IPS-NIHi7 (cell line): ENCODE measurements at regions not wholly inside any gene's neighbourhood (a gene's known extent, or its start where the extent isn't known, plus 50 kb on each side); places are given as distances from the start of the nearest gene placed in this dataset.
"Not testable (repeated sequence)": the region's sequence is repeated elsewhere in the genome, so short reads cannot be mapped to it uniquely, and the experiment has no call there.

Experiments
- DNase-seq: peaks from one replicate; pipeline ENCODE4 v3.0.0; 2012; ENCODE audit warnings: mixed read lengths; ENCODE audit errors: extremely low spot score

DNA sequence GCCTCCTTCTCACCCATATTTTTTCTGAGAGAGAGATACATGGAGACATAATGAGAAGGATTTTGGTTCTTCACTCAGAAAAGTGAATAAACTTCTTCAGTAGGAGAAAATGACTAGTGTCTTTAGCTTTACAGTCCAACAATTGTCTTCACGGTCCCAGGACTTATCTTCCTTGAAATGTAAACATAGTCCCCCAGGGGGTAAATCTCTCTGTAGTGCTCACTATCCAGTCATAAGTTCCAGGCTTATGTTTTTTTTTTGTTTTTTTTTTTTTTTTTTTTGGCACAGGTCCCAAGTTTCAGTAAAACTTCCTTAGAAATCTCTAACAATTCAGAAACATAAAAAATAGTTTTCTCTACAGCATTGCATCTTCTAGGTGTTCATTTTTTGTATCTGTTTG, 890.2 kb upstream of the B3GALT2 start:
- no peak for DNase-seq

DNA sequence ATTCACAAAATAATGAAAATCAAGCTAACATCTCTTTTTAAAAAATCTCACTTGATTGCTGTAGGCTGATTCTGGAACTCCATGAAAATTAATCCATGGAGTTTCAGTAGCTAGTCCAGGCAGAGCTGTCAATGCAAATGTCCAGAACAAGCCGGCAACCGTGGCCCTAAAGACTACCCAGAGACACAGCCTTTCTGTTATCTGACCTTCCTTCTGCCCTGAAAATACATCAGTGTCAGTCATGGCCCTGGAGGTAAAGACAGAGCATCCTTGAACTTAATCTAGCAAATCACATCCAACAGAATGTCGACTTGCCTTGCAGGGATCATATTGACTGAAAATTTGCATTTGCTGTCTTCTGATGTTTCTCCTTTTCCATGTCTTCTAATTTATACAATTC, 887.4 kb upstream of the B3GALT2 start:
- no peak for DNase-seq

DNA sequence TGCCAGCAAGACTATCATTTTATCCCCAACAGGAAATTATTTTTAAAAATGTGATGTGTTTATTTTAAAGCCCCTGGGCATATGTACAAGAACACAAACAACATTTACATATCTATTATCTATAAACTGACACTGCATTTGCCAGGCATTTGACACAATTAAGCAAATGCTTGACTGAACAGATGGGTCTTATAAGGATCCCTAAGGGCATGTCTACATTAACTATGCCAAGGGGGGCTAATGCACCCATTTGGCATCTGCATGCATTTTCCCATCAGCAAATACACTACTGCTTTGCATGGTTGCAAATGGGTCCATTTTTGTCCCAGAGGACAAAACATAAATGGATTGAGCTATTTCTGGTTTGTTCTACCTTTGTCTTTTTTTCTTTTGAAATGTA, 884.8 kb upstream of the B3GALT2 start:
- DNase-seq, result no peak

GRCh38 chr1:194069831-194070218, 883.4 kb upstream of the B3GALT2 start:
- DNase-seq, result no peak

GRCh38 chr1:194069168-194069830, 882.9 kb upstream of the B3GALT2 start:
- DNase-seq, result no peak

DNA sequence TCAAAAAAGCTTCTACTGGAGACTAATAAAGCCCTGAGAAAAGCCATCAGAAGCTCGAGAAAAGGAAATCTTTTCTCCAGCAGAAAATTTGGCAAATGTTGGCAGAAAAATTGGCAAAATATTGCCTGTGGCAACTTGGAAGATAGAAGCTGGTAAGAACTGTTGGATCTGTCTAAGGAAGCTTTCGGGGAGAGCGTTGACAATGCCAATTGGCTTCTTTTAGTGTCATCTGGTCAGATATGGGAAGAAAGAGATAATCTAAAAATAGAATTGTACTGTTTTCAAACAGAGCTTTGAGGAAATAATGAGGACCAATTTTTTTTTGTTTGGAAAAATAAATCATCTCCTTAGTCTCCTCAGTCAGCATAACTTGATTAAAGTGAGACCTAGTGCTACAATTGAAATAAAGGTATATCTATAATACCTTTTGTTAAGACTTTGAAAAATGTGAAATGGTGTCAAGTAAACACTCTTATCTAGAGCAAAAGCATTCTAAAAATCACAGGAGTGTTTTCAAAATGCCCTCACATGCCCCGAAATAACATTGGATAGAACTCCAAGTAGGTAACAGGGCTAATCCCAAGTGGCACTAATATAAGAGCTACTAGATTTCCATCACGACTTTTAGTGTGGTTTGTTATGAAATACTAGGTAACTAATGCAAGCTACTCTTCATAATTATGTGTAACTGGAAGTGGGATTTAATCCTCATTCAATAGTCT, 882.2 kb upstream of the B3GALT2 start:
- DNase-seq, result no peak

GRCh38 chr1:194067772-194068171, 881.4 kb upstream of the B3GALT2 start:
- DNase-seq, result no peak

DNA sequence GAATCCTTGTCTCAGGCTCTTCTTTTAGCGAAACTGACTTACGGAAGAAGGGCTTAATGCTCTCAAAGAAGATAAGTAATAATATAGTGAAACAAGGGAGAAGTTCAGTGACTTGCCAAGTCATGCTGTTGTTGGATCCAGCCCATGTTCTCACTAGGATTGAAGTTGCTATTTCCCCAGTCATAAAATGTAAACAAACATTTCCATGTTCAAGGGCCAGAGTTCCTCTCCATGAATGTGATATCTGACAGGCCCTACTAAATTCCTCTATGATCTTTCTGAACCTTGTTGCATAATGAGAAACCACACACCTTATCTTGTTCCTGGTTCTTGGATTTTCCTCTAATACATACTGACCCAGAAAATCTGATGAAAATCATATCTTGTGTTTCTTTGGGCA, 876.5 kb upstream of the B3GALT2 start:
- DNase-seq, result no peak

GRCh38 chr1:194062526-194062925, 876.1 kb upstream of the B3GALT2 start:
- no peak for DNase-seq

DNA sequence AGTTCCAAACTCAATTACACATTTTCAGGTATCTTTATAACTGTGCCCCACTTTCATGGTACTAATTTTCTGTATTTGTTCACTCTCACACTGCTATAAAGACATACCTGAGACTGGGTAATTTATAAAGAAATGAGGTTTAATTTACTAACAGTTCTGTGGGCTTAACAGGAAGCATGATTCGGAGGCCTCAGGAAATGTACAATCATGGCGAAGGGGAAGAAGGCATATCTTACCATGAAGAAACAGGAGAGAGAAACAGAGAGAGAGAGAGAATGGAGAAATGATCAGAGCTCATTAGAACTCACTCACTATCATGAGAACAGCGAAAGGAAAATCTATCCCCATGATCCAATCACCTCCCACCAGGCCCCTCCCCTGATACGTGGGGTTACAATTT, 874.1 kb upstream of the B3GALT2 start:
- DNase-seq, result no peak

DNA sequence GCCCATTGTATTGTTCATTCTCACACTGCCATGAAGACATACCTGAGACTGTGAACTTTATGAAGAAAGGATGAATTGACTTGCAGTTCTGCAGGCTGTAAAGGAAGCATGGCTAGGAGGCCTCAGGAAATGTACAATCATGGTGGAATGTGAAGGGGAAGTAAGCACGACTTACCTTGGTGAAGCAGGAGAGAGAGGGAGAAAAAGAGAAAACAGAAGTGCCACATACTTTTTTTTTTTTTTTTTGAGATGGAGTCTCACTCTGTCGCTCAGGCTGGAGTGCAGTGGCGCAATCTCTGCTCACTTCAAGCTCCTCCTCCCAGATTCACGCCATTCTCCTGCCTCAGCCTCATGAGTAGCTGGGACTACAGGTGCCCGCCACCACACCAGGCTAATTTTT, 871.9 kb upstream of the B3GALT2 start:
- not testable (repeated sequence) for DNase-seq

- DNase-seq, result no peak
Measured at GRCh38 chr1:194056169-194056568, 869.8 kb upstream of the B3GALT2 start.

- DNase-seq, result no peak
Measured at GRCh38 chr1:194055536-194055935, 869.1 kb upstream of the B3GALT2 start.

- DNase-seq, result no peak
Measured at GRCh38 chr1:194052514-194053338, 866.3 kb upstream of the B3GALT2 start.

DNA sequence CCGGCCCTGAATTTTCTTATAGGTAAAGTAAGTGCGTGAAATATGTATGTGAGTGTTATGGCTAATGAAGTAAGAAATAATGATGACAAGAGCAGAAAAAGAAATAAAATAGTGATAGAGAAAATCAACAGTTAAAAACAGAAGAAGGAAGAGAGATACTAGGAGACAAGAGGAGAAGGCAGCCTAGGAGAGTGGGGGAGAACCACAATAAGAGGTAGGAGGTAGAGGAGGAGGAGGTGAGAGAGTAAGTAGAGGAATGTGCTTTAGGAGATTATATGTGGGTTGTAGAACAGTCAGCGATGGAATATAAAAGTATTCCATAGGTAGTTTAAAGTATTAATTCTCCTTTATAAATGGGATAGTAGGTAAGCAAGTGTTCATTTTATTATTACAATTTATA, 861.5 kb upstream of the B3GALT2 start:
- no peak for DNase-seq

GRCh38 chr1:194047206-194047605, 860.8 kb upstream of the B3GALT2 start:
- no peak for DNase-seq

DNA sequence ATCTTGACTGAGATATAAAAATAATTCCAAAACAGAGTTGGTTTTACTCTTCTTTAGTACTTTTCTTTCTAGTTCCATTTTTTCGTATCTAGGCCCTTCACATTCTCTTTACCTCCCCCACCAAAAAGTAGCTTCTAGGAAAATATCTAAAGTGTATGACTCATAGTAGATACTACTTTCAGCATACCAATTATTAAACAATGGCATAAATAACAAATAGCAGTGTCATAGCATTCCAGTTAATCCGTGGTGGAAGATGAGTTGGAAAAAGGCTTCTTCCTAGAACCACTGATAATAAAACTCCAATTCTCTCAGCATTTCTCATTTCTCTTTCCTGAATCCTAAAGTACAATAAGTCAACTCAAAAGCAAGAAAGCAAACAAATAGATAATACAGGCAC, 859.0 kb upstream of the B3GALT2 start:
- no peak for DNase-seq

- no peak for DNase-seq
Measured at GRCh38 chr1:194044892-194045291, 858.5 kb upstream of the B3GALT2 start.

GRCh38 chr1:194043984-194044755, 857.8 kb upstream of the B3GALT2 start:
- no peak for DNase-seq

DNA sequence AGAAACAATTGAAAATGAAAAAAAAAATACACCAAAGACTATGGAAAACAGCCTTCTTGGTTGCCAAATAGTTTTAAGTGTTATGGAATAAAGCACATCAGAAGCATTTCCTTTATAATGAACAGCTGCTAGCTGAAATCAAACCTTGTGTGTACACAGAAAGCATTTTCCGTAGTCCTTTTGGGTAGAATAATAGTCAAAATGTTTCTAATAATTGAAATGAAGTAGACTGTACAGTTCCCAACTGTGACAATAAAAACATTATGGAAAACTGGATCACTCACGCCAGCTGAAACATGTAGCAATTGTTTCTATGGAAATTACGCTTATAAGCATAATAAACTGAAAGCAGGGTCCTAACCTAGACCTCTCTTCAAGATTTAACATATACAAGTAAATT, 856.3 kb upstream of the B3GALT2 start:
- no peak for DNase-seq

DNA sequence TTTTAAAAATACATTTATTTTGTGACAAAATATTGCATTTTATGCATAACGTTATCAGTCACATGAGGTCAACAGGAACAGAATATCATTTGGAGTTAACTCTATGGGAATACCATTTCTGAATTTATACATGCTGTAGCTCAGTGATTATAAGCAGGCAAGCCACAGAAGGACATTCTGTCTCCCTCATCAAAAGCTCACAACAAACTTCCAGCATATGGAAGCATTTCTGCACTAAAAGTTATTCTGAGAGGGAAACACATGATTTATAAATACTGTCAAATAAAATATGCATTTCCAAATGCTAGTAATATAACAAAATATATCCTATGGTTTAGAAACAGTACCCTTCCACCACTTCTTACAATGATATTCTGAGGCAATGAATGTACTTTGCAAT, 854.1 kb upstream of the B3GALT2 start:
- no peak for DNase-seq

- DNase-seq, result no peak
Measured at GRCh38 chr1:194039578-194039977, 853.2 kb upstream of the B3GALT2 start.
